GM18909 (cell line): ENCODE measurements at regions not wholly inside any gene's neighbourhood (a gene's known extent, or its start where the extent isn't known, plus 50 kb on each side); places are given as distances from the start of the nearest gene placed in this dataset.
A peak's percentile ranks its signal among the peaks of the same experiment; 100 is the strongest.

ENCODE experiments used
- ATAC-seq: cut with Tn5 transposase; IDR thresholded peaks from one replicate; pipeline ENCODE4 v1.9.1; 2021; ENCODE audit warnings: mild to moderate bottlenecking; ENCODE audit not compliant: unreplicated experiment, poor library complexity

- ATAC-seq: no peak
Measured at GRCh38 chr16:79282806-79283205, 317.7 kb downstream of the MAF start.

DNA sequence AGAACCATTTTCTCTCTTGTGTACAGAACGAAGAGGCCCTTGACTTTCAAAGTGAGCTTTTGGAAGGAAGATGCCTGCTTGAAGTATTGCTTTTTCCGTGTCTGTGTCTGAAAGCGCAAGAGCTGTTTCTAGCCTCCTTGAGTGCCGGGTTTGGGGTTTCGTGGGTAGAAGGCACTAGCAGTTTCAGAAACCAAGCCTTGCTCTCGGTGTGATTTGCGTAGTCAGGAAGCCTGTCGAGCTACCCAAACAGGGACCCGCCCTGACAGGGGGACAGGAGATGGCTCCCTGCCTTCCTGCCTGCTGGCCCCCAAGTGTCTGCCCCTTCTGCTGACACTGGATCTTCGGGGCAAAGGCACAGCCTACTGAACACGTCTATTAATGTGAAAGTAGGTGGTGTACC lies 322.0 kb downstream of the MAF start:
- ATAC-seq: peak; percentile 68

DNA sequence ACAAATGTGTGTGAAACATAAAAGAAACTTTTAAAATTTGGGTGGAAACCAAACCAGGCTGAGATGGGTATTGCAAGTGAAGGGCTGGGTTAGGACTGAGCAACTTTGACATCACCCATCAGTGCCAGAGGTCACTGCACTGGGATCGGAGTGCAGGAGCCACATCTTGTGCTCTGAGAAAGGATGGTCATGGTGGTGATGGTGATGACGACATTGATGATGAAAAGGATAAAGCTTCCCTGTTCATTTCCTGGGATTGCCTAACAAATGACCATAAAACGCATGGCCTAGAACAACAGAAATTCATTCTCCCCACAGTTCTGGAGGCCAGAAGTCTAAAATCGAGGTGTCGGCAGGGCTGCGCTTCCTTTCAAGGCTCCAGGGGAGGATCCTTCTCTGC lies 324.0 kb downstream of the MAF start:
- ATAC-seq: no peak

DNA sequence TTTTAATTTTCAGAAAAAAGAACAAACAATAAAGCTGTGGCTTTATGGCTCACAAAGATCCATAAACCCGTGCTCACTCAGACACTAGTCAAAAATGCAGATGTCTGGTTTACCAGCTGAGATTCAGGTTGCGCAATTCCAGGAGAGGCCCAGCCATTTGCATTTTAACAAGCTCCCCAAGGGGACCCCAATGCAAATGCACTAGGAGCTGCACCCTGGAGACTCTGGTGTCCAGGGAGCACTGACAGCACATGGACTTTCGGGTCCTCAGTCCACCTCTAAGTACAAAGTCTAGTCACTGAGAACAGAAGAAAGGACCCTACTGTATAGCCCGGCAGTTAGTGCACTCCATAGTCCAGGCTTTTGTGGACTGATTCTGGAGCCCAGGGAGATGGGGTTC lies 326.3 kb downstream of the MAF start:
- ATAC-seq: no peak

- ATAC-seq: no peak
Measured at GRCh38 chr16:79272141-79272577, 328.4 kb downstream of the MAF start.

DNA sequence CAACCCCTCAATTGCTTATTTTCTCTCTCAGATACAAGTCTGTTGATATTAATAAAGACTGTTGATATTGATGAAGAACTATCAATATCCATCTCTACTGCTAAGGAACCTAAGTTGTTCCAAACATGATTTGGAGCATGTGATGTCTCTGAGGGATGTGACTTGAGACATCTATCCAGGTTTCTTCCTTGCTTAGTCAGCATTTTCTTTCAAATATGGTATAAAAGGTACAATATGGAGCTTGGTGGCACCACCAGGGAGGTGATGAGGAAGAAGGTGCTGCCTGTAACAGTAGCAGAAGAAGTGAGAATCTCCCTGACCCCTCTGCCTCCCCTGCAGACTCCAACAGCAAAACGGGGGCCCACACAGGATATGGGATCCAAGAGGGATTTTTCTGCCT lies 329.0 kb downstream of the MAF start:
- ATAC-seq: no peak

DNA sequence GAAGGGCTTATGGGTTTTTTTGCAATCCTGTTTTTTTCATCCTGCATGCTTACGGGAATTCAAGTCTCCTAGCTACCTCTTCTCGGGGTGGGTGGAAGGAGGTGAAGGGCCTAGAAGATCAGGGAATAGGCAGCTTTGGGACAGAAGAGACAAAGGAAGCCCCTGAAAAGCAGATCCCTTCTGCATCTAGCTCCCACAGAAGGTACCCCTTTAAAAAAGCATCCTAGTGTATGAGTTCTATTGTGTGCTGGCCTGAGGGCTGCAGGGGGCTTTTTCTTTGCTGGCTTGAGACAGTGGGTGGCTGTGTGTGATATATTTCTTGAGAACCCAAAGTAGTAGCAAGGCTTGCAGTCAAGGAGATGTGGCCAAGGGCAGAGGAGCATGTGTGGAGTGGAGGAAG lies 330.5 kb downstream of the MAF start:
- ATAC-seq: no peak

DNA sequence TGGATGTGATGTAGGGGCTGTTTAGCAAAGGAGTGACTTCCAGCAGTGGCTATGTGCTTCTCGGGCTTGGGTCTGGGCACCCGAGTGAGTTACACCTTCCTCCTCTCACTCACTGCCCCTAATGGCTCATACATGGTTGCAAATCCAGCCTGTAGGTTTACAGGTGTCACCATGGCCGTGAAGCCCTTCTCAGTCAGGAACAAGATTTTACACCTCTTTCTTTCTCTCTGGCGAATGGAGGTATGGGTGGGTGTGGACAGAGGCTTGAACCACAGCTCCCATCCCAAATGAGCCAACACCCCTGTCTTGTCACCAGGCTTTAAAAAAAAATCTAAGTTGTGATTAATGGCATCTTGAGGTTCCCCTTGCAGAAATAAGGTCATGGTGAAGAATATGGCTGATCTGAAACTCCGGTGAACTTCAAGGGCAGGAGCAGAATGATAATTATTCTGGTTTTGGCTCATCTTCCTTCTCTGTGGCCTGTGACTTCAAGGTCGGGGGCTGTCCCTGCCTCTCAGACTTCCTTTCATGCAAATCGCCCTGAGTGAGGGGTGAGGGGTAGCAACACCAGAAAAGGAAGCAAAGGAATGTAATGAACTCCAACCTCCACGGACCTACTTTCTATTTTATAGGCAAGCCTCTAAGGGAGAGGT lies 331.2 kb downstream of the MAF start:
- peak; percentile 97 for ATAC-seq

DNA sequence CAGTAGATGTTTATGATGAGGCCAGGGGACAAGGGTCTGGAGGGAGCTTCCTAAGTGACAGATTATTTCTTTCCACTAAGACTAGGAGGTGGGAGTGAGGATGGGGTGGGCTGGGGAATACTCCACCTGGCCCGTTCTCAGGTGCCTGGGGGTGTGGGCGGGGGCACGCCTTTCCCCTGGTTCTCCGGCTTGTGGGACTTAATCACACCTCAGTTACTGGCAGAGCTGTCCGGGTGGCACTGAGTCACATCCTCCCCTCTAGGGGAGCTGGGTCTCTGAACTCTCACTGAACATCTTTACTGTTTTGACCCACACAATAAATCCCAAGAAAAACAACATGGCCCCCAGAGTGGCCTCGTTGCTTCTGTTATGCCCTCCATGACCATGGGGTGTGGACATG lies 332.8 kb downstream of the MAF start:
- no peak for ATAC-seq

DNA sequence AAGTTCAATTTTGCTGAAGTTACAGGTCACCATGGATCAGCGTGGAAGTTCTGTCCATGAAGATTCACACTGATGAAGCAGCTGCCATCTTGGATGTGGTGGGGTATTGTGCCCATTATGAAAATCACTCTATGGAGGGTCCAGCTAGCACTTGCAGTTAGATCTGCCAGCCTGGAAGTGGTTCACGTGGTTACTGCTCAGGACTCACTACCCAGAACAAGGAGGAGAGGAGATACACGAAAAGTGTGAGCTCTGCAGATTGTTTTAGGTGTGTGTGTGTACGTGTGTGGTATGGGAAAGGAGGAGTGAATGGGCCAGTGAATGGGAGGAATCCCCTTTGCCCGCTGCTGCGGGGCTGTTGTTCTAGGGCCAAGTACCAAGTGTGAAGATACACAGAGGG lies 333.4 kb downstream of the MAF start:
- ATAC-seq: no peak

GRCh38 chr16:79265701-79266100 lies 334.8 kb downstream of the MAF start:
- no peak for ATAC-seq

GRCh38 chr16:79265196-79265595 lies 335.3 kb downstream of the MAF start:
- ATAC-seq: no peak

GRCh38 chr16:79264237-79265109 lies 336.1 kb downstream of the MAF start:
- no peak for ATAC-seq

- no peak for ATAC-seq
Measured at GRCh38 chr16:79263425-79263824, 337.1 kb downstream of the MAF start.
